ENCODE measurements at regions not wholly inside any gene's neighbourhood (a gene's known extent, or its start where the extent isn't known, plus 50 kb on each side); places are given as distances from the start of the nearest gene placed in this dataset.

- no peaks in the 10 kb centered on the region for H4K20me1 ChIP-seq (ENCODE audit: insufficient read depth, low read length)
- H3K27me3 ChIP-seq (ENCODE audit: insufficient read depth, low read length): no peaks in the 10 kb centered on the region
- no peaks in the 10 kb centered on the region for H3K79me2 ChIP-seq (ENCODE audit: insufficient read depth, low read length)
- no peaks in the 10 kb centered on the region for H3F3A ChIP-seq (ENCODE audit: insufficient read depth, low read length)
- TF ChIP-seq CTCF (IDR thresholded peaks at IDR 0.05; ENCODE audit: low read length) (no peak), EZH2 (IDR thresholded peaks at IDR 0.05; ENCODE audit: borderline replicate concordance, low read length) (no peak)
- no peak overlapping the region for H3K27ac ChIP-seq (ENCODE audit: low read depth, low read length, poor library complexity, severe bottlenecking)
- no peaks in the 10 kb centered on the region for H3K9me3 ChIP-seq (ENCODE audit: low read length)
- no peak overlapping the region for H3K4me2 ChIP-seq (ENCODE audit: low read length)
- no peak overlapping the region for H2AFZ ChIP-seq (ENCODE audit: low read length)
- no peaks in the 10 kb centered on the region for H3K9me2 ChIP-seq (ENCODE audit: low read depth, low read length)
- no peaks in the 10 kb centered on the region for H3K36me3 ChIP-seq (ENCODE audit: insufficient read depth, low read length)
- H3K4me3 ChIP-seq (ENCODE audit: low read depth, low read length, poor library complexity, severe bottlenecking): no peak overlapping the region
- no peaks in the 10 kb centered on the region for H3K4me1 ChIP-seq (ENCODE audit: insufficient read depth, low read length, severe bottlenecking)
- H3K9ac ChIP-seq (ENCODE audit: low read length): no peak overlapping the region
These were observed 204.8 kb upstream of the GALNT5 start for GRCh38 chr2:157052685-157053224.

GRCh38 chr2:157053876-157054275, 203.6 kb upstream of the GALNT5 start:
- Histone ChIP-seq H3K9ac (ENCODE audit: low read length) (no peak overlapping the region), H3K4me2 (ENCODE audit: low read length) (no peak overlapping the region), H3K27ac (ENCODE audit: low read depth, low read length, poor library complexity, severe bottlenecking) (no peak overlapping the region), H3K27me3 (ENCODE audit: insufficient read depth, low read length) (no peaks in the 10 kb centered on the region), H3K9me3 (ENCODE audit: low read length) (no peaks in the 10 kb centered on the region), H3F3A (ENCODE audit: insufficient read depth, low read length) (no peaks in the 10 kb centered on the region), H3K9me2 (ENCODE audit: low read depth, low read length) (no peaks in the 10 kb centered on the region), H3K4me3 (ENCODE audit: low read depth, low read length, poor library complexity, severe bottlenecking) (no peak overlapping the region), H3K4me1 (ENCODE audit: insufficient read depth, low read length, severe bottlenecking) (no peaks in the 10 kb centered on the region), H3K36me3 (ENCODE audit: insufficient read depth, low read length) (no peaks in the 10 kb centered on the region), H4K20me1 (ENCODE audit: insufficient read depth, low read length) (no peaks in the 10 kb centered on the region), H2AFZ (ENCODE audit: low read length) (no peak overlapping the region), H3K79me2 (ENCODE audit: insufficient read depth, low read length) (no peaks in the 10 kb centered on the region)
- no peak for TF ChIP-seq CTCF (IDR thresholded peaks at IDR 0.05; ENCODE audit: low read length)
- TF ChIP-seq EZH2 (IDR thresholded peaks at IDR 0.05; ENCODE audit: borderline replicate concordance, low read length): no peak

GRCh38 chr2:157055660-157056199, 201.8 kb upstream of the GALNT5 start:
- Histone ChIP-seq H3K27me3 (ENCODE audit: insufficient read depth, low read length) (no peaks in the 10 kb centered on the region), H2AFZ (ENCODE audit: low read length) (no peak overlapping the region), H3K4me3 (ENCODE audit: low read depth, low read length, poor library complexity, severe bottlenecking) (no peak overlapping the region), H3K79me2 (ENCODE audit: insufficient read depth, low read length) (no peaks in the 10 kb centered on the region), H3K36me3 (ENCODE audit: insufficient read depth, low read length) (no peaks in the 10 kb centered on the region), H3F3A (ENCODE audit: insufficient read depth, low read length) (no peaks in the 10 kb centered on the region), H3K9me2 (ENCODE audit: low read depth, low read length) (no peaks in the 10 kb centered on the region), H3K9me3 (ENCODE audit: low read length) (no peaks in the 10 kb centered on the region), H3K4me1 (ENCODE audit: insufficient read depth, low read length, severe bottlenecking) (no peaks in the 10 kb centered on the region), H4K20me1 (ENCODE audit: insufficient read depth, low read length) (no peaks in the 10 kb centered on the region), H3K4me2 (ENCODE audit: low read length) (no peak overlapping the region), H3K9ac (ENCODE audit: low read length) (no peak overlapping the region), H3K27ac (ENCODE audit: low read depth, low read length, poor library complexity, severe bottlenecking) (no peak overlapping the region)
- no peak for TF ChIP-seq EZH2 (IDR thresholded peaks at IDR 0.05; ENCODE audit: borderline replicate concordance, low read length)
- peak; percentile 36; the same call in 1 of the 2 replicates for TF ChIP-seq CTCF (IDR thresholded peaks at IDR 0.05; ENCODE audit: low read length)

Measured in OCI-LY1 (cell line).